NCI-H526 treated with DMSO at 0.1 percent for 48 hours (cell line): ENCODE measurements at regions not wholly inside any gene's neighbourhood (a gene's known extent, or its start where the extent isn't known, plus 50 kb on each side); places are given as distances from the start of the nearest gene placed in this dataset.
"Not testable (repeated sequence)": the region's sequence is repeated elsewhere in the genome, so short reads cannot be mapped to it uniquely, and the experiment has no call there.

ENCODE experiments used
- DNase-seq: peaks from one replicate; lab custom pipeline; 2025; lab: John Stamatoyannopoulos, UW

DNA sequence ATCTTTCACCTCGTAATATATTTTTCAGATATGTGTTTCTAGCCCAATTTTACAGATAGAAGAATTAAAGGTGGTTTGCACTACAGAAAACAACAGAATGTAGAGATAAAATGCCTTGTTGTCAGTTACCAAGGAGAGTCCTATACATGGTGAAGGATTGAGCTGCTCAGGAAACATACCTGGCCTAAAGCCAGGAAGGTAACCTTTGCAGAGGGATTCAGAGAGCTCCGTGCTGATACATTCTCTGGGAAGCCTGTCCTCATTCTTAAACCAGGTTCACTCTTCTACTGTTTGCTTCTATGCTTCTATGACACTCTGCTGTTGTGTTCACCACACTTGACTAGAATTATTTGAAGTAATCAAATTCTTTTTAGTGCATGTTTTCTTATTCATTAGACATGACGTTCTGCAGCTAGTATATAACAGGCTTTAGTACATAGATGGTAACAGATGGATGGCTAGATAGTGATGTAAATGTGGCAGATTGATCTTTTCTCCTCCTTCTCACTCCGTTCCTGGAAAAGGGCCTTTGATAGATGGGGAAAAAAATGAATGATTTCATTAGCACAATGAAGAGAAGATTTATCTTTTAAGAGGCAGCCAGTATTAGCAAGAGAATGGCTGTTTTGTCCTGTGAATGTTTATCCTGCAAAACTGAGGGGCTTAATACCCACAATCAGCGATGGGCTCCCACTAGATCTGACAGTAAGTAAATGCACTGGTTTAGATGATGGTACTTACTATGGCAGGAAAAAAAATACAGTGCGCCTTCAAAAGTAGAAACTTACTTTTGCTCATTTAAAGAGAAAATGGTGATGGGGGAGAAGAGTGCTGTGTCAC lies 589.6 kb upstream of the FAM98A start:
- no peak for DNase-seq

DNA sequence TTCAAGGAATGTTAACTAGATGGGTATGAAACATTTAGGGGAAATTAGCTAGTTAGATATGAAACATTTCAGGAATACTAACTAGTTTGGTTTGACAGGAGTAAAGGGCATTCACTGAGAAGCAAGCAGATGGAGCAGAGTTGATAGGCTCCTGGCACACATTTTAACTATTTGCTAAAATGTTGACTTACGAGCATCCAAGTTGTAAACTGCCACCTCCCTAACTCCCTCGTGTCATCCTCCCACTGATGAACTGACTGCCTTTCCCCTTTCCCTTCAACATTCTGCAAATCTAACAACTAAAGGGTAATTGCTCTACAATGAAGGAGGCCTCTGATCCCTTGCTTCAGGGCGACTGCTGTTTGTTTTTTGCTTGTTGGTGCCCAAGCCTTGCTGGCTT lies 580.4 kb upstream of the FAM98A start:
- DNase-seq = no peak

GRCh38 chr2:34178482-34178881 lies 579.4 kb upstream of the FAM98A start:
- DNase-seq = no peak

DNA sequence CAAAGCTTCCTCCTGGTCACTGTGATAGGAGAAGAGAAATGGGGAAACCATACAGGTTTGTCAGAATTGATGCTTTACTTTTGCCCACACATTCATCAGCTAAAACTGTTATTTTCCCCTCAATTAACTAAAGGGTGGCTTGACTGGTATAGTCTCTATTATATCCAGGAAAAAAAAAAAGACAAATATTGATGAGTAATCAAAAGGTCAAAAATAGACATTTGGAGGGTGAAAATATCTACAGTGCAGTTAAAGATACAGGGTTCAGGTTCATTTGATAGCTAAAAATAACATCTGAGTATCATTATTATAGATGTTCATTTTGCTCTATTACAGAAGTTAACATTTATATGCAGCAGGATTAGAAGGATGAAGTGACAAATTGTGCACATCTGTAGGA lies 577.6 kb upstream of the FAM98A start:
- no peak for DNase-seq

GRCh38 chr2:34174506-34174905 lies 575.4 kb upstream of the FAM98A start:
- DNase-seq = no peak

GRCh38 chr2:34162231-34162630 lies 563.1 kb upstream of the FAM98A start:
- DNase-seq = no peak

DNA sequence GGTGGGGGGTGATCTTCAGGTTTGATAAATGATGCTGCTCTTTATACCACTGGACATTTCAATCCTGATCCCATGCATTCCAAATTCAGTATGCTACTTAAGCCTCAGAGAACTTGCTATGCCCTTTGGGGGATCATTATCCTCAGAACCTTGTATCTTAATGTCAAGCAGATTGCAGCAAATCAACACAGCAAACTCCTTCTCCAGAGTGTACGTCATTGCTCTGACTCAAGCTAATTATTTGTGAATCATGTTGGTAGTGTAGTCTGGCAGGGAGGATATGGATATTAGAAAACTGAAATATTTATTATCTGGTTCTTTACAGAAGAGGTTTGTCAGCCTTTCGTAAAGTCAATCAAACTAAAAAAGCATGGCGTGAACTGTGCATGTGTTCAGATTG lies 562.5 kb upstream of the FAM98A start:
- DNase-seq = no peak

GRCh38 chr2:34159901-34160300 lies 560.8 kb upstream of the FAM98A start:
- no peak for DNase-seq

DNA sequence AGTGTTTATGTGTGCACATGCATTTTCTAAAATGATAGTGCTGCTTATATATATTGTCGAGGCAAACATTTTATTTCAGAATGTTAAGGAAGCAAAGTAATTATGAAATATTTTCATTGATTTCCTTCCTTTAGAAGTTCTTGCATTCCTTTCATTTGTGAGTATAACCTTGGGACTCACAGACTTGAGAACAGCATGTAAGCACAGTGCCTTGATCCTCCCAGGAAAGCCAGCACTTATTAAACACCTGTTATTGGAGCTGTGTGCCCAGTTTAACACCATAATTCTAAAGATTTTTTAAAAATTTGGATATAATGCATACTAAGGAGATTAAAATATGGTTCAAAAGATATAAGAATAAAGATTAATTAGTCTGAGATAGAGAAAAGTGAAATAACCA lies 554.4 kb upstream of the FAM98A start:
- no peak for DNase-seq

- no peak for DNase-seq
Measured at GRCh38 chr2:34147780-34148179, 548.7 kb upstream of the FAM98A start.

- no peak for DNase-seq
Measured at GRCh38 chr2:34143149-34143548, 544.0 kb upstream of the FAM98A start.

GRCh38 chr2:34142531-34143008 lies 543.5 kb upstream of the FAM98A start:
- not testable (repeated sequence) for DNase-seq

- not testable (repeated sequence) for DNase-seq
Measured at GRCh38 chr2:34133065-34133464, 534.0 kb upstream of the FAM98A start.

GRCh38 chr2:34126279-34126678 lies 527.2 kb upstream of the FAM98A start:
- no peak for DNase-seq

DNA sequence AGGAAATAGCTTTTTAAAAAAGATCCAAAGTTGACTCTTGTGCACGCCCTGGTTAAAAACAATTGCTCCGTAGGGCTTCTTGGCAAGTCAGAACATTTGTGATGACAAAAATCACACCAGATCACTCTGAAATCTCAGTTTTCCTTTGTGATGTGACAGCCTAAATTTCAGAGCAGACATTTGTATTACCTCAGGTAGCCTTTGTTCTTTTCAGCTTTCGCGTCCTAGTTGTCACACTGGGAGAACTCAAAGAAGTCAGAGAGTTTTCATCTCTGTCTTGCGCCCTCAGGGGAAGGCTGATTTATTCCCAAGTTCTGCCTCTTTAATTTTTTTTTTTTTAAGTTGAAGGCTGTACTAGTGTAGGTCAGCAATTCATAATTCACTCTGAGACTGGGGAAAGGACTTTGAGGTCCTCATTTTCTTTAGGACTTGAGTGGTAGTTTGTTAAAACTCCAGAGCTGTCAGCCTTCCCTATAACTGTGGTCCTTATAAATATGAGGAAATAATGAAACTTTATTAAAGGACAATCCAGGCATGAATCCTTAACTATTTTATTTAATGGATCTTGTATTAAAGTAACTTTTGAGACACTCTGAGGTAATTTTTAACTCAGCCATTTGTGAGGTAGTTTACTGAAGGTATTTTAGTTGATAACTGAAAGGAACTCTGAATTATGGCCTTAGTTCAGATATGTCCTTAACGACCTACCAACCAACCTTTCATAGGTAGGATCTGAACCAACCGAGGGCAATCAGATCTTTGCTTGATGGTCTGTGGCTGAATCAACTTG lies 525.1 kb upstream of the FAM98A start:
- DNase-seq = no peak

GRCh38 chr2:34121076-34121475 lies 522.0 kb upstream of the FAM98A start:
- DNase-seq = no peak

GRCh38 chr2:34115076-34115475 lies 516.0 kb upstream of the FAM98A start:
- DNase-seq = no peak

DNA sequence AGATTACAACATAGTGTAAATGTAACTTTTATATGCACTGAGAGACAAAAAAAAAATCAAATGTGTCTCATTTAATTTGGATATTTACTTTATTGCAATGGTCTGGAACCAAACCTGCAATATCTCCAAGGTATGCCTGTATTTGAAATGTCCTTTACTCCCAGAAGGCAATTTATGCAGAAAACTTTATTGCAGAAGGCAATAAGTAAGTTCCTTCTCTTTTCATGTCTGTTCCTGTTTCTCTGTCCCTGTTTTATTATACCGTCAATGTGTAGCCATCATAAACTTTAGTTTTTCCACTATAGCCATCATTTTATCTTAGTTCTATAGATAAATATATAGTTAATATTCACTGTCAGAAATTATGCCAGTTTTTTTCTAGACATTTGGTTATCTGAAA lies 513.1 kb upstream of the FAM98A start:
- DNase-seq = no peak

- no peak for DNase-seq
Measured at GRCh38 chr2:34110392-34110791, 511.3 kb upstream of the FAM98A start.

- DNase-seq = no peak
Measured at GRCh38 chr2:34107811-34108210, 508.7 kb upstream of the FAM98A start.

- no peak for DNase-seq
Measured at GRCh38 chr2:34105006-34105767, 506.1 kb upstream of the FAM98A start.

GRCh38 chr2:34104601-34105000 lies 505.5 kb upstream of the FAM98A start:
- DNase-seq = no peak
